ENCODE measurements at regions not wholly inside any gene's neighbourhood (a gene's known extent, or its start where the extent isn't known, plus 50 kb on each side); places are given as distances from the start of the nearest gene placed in this dataset.

DNA sequence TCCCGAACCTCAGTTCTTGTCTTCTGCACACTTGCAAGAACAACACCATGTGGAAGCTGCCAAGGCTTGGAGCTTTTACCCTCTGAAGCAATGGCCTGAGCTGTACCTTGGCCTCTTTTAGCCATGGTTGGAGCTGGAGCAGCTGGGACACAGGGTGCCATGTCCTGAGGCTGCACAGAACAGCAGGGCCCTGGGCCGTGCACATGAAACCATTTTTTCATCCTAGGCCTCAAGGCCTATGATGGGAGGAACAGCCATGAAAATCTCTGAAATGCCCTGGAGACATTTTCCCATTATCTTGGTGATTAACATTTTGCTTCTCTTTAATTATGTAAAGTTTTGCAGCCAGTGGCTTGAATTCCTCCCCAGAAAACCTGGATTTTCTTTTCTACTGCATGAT is 817.8 kb upstream of the CXADR start:
- Histone ChIP-seq H3K36me3 (ENCODE audit: insufficient read depth, low read length) (no peaks in the 10 kb centered on the region), H2AFZ (ENCODE audit: low read length) (no peak overlapping the region), H3K27ac (ENCODE audit: low read depth, low read length) (no peak overlapping the region), H3K9me3 (ENCODE audit: low read depth, low read length) (no peaks in the 10 kb centered on the region), H3K4me2 (ENCODE audit: insufficient read depth, low read length) (no peak overlapping the region), H3K79me2 (ENCODE audit: insufficient read depth, low read length) (no peaks in the 10 kb centered on the region), H3K4me1 (ENCODE audit: insufficient read depth, low read length) (no peaks in the 10 kb centered on the region), H3K4me3 (ENCODE audit: insufficient read depth, low read length) (no peak overlapping the region), H4K20me1 (ENCODE audit: insufficient read depth, low read length) (no peaks in the 10 kb centered on the region), H3K27me3 (ENCODE audit: insufficient read depth, low read length) (no peaks in the 10 kb centered on the region)
- TF ChIP-seq, protein P1, sequence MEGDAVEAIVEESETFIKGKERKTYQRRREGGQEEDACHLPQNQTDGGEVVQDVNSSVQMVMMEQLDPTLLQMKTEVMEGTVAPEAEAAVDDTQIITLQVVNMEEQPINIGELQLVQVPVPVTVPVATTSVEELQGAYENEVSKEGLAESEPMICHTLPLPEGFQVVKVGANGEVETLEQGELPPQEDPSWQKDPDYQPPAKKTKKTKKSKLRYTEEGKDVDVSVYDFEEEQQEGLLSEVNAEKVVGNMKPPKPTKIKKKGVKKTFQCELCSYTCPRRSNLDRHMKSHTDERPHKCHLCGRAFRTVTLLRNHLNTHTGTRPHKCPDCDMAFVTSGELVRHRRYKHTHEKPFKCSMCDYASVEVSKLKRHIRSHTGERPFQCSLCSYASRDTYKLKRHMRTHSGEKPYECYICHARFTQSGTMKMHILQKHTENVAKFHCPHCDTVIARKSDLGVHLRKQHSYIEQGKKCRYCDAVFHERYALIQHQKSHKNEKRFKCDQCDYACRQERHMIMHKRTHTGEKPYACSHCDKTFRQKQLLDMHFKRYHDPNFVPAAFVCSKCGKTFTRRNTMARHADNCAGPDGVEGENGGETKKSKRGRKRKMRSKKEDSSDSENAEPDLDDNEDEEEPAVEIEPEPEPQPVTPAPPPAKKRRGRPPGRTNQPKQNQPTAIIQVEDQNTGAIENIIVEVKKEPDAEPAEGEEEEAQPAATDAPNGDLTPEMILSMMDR (IDR thresholded peaks at IDR 0.05; ENCODE audit: extremely low read depth, low read depth, low read length) = no peak
- no peak for DNase-seq (ENCODE audit: insufficient read length, low spot score, missing footprints)

DNA sequence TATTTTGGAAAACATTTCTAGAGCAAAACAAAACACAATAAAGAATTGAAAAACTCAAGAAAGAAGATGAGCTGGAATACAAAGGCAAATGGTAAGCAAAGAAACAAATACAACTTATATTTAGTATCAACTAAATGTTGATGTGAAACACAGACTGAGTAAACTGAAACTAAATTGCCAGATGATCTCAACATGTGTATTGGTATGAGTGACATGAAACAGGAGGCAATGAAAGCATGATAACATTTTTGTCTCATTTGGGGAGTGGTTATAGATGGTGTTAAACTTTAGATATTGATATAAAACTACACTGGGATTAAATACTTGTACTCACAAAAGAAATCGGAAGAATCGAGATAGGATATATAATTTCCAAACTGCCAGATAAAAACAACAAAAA is 805.6 kb upstream of the CXADR start:
- no peak overlapping the region for H3K4me3 ChIP-seq (ENCODE audit: insufficient read depth, low read length)
- H3K27me3 ChIP-seq (ENCODE audit: insufficient read depth, low read length) = no peaks in the 10 kb centered on the region
- no peak for DNase-seq (ENCODE audit: insufficient read length, low spot score, missing footprints)
- no peaks in the 10 kb centered on the region for H3K36me3 ChIP-seq (ENCODE audit: insufficient read depth, low read length)
- peak overlapping the region; percentile 54 for H2AFZ ChIP-seq (ENCODE audit: low read length)
- TF ChIP-seq, protein P1 (IDR thresholded peaks at IDR 0.05; ENCODE audit: extremely low read depth, low read depth, low read length) = no peak
- H3K27ac ChIP-seq (ENCODE audit: low read depth, low read length) = no peak overlapping the region
- H3K4me1 ChIP-seq (ENCODE audit: insufficient read depth, low read length) = peaks cover 9% of the 10 kb centered on the region
- no peak overlapping the region for H3K4me2 ChIP-seq (ENCODE audit: insufficient read depth, low read length)
- H3K79me2 ChIP-seq (ENCODE audit: insufficient read depth, low read length) = no peaks in the 10 kb centered on the region
- H3K9me3 ChIP-seq (ENCODE audit: low read depth, low read length) = no peaks in the 10 kb centered on the region
- no peaks in the 10 kb centered on the region for H4K20me1 ChIP-seq (ENCODE audit: insufficient read depth, low read length)

DNA sequence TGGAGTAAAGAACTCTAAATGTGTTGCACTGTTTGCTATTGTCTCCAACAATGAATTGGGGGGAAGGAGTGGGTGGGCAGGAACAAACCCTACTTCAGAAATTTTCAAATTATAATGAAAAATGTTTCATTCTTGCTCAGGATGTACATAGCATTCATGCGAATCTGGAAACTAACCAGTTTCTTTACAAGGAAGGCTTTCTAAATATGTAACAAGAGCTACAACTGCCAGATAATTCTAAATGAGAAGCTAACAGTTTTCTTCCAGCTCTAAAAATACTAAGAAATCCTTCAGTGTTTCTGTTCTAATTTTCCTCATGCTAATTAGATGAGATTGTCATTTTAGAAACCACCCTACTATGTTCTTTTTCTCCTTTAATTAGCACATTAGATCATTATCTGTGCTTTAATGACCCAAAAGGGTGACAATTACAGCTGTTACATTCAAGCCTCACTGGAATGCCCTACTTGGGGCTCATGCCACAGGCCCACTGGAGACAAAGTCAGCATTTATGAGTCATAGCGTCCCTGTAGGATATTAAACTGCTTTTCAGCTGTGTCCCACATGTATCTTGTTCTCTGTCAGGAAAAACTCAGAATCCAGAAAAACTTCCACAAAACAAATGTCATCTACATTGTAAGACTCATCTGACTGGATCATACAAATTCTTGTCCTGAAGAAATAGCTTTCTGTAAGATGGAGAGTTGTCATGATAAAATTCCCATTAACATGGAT is 804.6 kb upstream of the CXADR start:
- no peaks in the 10 kb centered on the region for H4K20me1 ChIP-seq (ENCODE audit: insufficient read depth, low read length)
- no peak overlapping the region for H3K27ac ChIP-seq (ENCODE audit: low read depth, low read length)
- H3K4me3 ChIP-seq (ENCODE audit: insufficient read depth, low read length) = no peak overlapping the region
- H3K4me1 ChIP-seq (ENCODE audit: insufficient read depth, low read length) = peaks cover 9% of the 10 kb centered on the region
- TF ChIP-seq, protein P1 (IDR thresholded peaks at IDR 0.05; ENCODE audit: extremely low read depth, low read depth, low read length) = no peak
- H2AFZ ChIP-seq (ENCODE audit: low read length) = no peak overlapping the region
- peak; percentile 15 for DNase-seq (ENCODE audit: insufficient read length, low spot score, missing footprints)
- no peaks in the 10 kb centered on the region for H3K36me3 ChIP-seq (ENCODE audit: insufficient read depth, low read length)
- H3K4me2 ChIP-seq (ENCODE audit: insufficient read depth, low read length) = no peak overlapping the region
- H3K9me3 ChIP-seq (ENCODE audit: low read depth, low read length) = no peaks in the 10 kb centered on the region
- no peaks in the 10 kb centered on the region for H3K27me3 ChIP-seq (ENCODE audit: insufficient read depth, low read length)
- H3K79me2 ChIP-seq (ENCODE audit: insufficient read depth, low read length) = no peaks in the 10 kb centered on the region

DNA sequence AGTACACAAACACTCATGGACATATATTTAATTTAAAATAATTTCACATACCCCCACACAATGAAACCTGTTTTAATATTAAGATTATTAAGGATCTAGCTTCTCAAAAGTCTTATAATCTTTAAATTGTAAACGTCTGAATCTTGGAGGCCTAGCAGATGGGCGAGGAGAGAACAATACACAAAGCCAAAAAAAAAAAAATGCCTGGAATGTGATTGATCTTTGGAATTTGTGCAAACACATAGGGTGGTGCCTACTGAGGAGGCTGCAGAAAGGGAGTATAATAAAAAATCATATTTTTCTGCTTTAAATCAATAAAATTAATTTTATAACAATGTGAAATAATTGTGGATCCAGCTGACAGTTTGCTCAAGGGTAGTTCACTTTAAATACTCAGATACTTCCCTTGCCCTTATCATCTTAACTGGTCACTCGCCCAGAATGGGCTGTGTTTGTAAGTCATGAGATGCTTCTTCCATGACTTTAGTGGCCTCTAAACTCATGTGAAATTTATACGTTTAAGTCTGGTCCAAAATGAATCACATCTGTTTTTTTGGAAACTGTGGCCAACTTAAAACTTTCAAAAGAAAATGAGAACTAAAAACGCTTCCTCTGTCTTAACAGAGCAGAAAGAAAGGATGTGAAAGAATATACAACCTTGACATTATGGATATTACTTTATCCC is 802.8 kb upstream of the CXADR start:
- peak overlapping the region; percentile 21 for H3K27ac ChIP-seq (ENCODE audit: low read depth, low read length)
- peak; percentile 55 for DNase-seq (ENCODE audit: insufficient read length, low spot score, missing footprints)
- no peaks in the 10 kb centered on the region for H4K20me1 ChIP-seq (ENCODE audit: insufficient read depth, low read length)
- no peak overlapping the region for H2AFZ ChIP-seq (ENCODE audit: low read length)
- TF ChIP-seq, protein P1 (IDR thresholded peaks at IDR 0.05; ENCODE audit: extremely low read depth, low read depth, low read length) = no peak
- H3K27me3 ChIP-seq (ENCODE audit: insufficient read depth, low read length) = no peaks in the 10 kb centered on the region
- H3K4me1 ChIP-seq (ENCODE audit: insufficient read depth, low read length) = peaks cover 9% of the 10 kb centered on the region
- H3K4me3 ChIP-seq (ENCODE audit: insufficient read depth, low read length) = no peak overlapping the region
- H3K9me3 ChIP-seq (ENCODE audit: low read depth, low read length) = no peaks in the 10 kb centered on the region
- peak overlapping the region; percentile 16 for H3K4me2 ChIP-seq (ENCODE audit: insufficient read depth, low read length)
- H3K36me3 ChIP-seq (ENCODE audit: insufficient read depth, low read length) = no peaks in the 10 kb centered on the region
- H3K79me2 ChIP-seq (ENCODE audit: insufficient read depth, low read length) = no peaks in the 10 kb centered on the region
